ENCODE measurements at regions not wholly inside any gene's neighbourhood (a gene's known extent, or its start where the extent isn't known, plus 50 kb on each side); places are given as distances from the start of the nearest gene placed in this dataset.

- Mint-ChIP-seq H3K9me3 (no peaks in the 10 kb centered on the region), H3K27ac (no peak overlapping the region; a peak in 1 of 7 replicates), H3K36me3 (ENCODE audit: insufficient read depth in 1 of 3, low read depth in 3 of 3) (no peaks in the 10 kb centered on the region), H3K27me3 (ENCODE audit: low read depth) (no peaks in the 10 kb centered on the region), H3K4me3 (no peak overlapping the region), H3K4me1 (peaks cover 16 to 17% of the 10 kb centered on the region in 2 experiments)
- Histone ChIP-seq H2AFZ (ENCODE audit: low read length) (no peak overlapping the region), H3K23me2 (ENCODE audit: insufficient read length, low read depth, low read length, poor library complexity, severe bottlenecking) (no peaks in the 10 kb centered on the region), H3K27ac (ENCODE audit: insufficient read length, low read depth, low read length) (no peak overlapping the region), H4K5ac (ENCODE audit: insufficient read length, low read depth, low read length) (no peak overlapping the region), H3K4me2 (ENCODE audit: insufficient read depth, insufficient read length, low read length) (no peak overlapping the region), H3K4ac (ENCODE audit: low read depth, low read length) (no peak overlapping the region), H3K79me2 (ENCODE audit: insufficient read depth, low read length) (no peaks in the 10 kb centered on the region), H3K14ac (ENCODE audit: insufficient read depth, low read length) (no peak overlapping the region), H2BK120ac (ENCODE audit: low read depth, low read length, poor library complexity, severe bottlenecking) (no peak overlapping the region), H2BK12ac (ENCODE audit: insufficient read length, low read depth, low read length) (no peak overlapping the region), H4K20me1 (ENCODE audit: control insufficient read depth, insufficient read depth, insufficient read length) (no peaks in the 10 kb centered on the region), H3K27me3 (ENCODE audit: insufficient read depth, low read length) (no peaks in the 10 kb centered on the region), H3T11ph (ENCODE audit: low read length) (no peak overlapping the region), H3K23ac (ENCODE audit: insufficient read length, low read depth, low read length) (no peak overlapping the region), H3K9me3 (ENCODE audit: control insufficient read depth, low read depth, low read length) (no peaks in the 10 kb centered on the region), H3K9ac (ENCODE audit: extremely low read depth, insufficient read length, low read length) (no peak overlapping the region), H2BK20ac (ENCODE audit: low read depth, low read length, poor library complexity, severe bottlenecking) (no peak overlapping the region), H3K18ac (ENCODE audit: insufficient read length, low read depth, low read length) (no peak overlapping the region), H2AK5ac (ENCODE audit: insufficient read length, low read length) (no peak overlapping the region), H2BK5ac (ENCODE audit: insufficient read length, low read length) (no peak overlapping the region), H3K79me1 (ENCODE audit: insufficient read depth, low read depth, low read length, poor library complexity, severe bottlenecking) (no peaks in the 10 kb centered on the region), H3K56ac (ENCODE audit: insufficient read length, low read depth, low read length) (no peak overlapping the region), H2BK15ac (ENCODE audit: low read depth, low read length) (no peak overlapping the region), H3K4me1 (ENCODE audit: insufficient read depth, low read length) (peaks cover 2% of the 10 kb centered on the region; the same call in 1 of the 2 replicates), H4K8ac (replicated peaks; ENCODE audit: insufficient read length, low read depth, low read length) (no peak overlapping the region), H4K91ac (ENCODE audit: insufficient read length, low read depth, low read length) (no peak overlapping the region)
- DNase-seq, result no peak
- WGBS (ENCODE audit: extremely low coverage, insufficient read length, low lambda C conversion rate), result no CpG with 5 or more reads among the region's 7 CpGs
- TF ChIP-seq CTCF (conservative IDR thresholded peaks at IDR 0.05), result no peak
Observed at GRCh38 chr6:10303608-10304506, 111.0 kb downstream of the TFAP2A start.

All from H9 (cell line).